IMR-90 (cell line): ENCODE measurements at regions not wholly inside any gene's neighbourhood (a gene's known extent, or its start where the extent isn't known, plus 50 kb on each side); places are given as distances from the start of the nearest gene placed in this dataset.

Experiments used
- ATAC-seq: fragments of 200-7000 bp; cut with Tn5 transposase; 2 replicates; pipeline ENCODE4 v1.9.1; 2020; ENCODE audit warnings: low read depth, mild to moderate bottlenecking, moderate library complexity
- BruUV-seq: library from RNA; stranded (reverse); fragments of 400-500 nt; replicated peaks from 2 replicates; lab custom pipeline; 2021; lab: Mats Ljungman, UMichigan
- CTCF ChIA-PET: fragments of 300-600 bp; formaldehyde crosslinking; extraction: SDS; loops from one replicate; lab custom pipeline; 2021; ENCODE audit warnings: antibody characterized with exemption; lab: Yijun Ruan, JAX
- POLR2A ChIA-PET: fragments of 300-600 bp; sonication (Branson Sonifier 250); formaldehyde crosslinking; loops from one replicate; lab custom pipeline; 2022; ENCODE audit warnings: antibody characterized with exemption; ENCODE audit not compliant: unreplicated experiment; lab: Charles Lee
- DNase-seq: peaks from one replicate; pipeline ENCODE4 v3.0.0; 2013
- H2AFZ ChIP-seq: replicated peaks from 2 replicates; pipeline ENCODE3; 2013; ENCODE audit warnings: low read length, mild to moderate bottlenecking; ENCODE audit not compliant: poor library complexity
- H2AK5ac ChIP-seq: 2 replicates; pipeline ENCODE4 v1.6.1; 2013; ENCODE audit warnings: low read depth, low read length, inconsistent platforms
- H2AK9ac ChIP-seq: replicated peaks from 2 replicates; pipeline ENCODE3; 2013; ENCODE audit warnings: mild to moderate bottlenecking, low read depth, low read length, moderate library complexity; ENCODE audit not compliant: poor library complexity
- H2BK120ac ChIP-seq: 2 replicates; pipeline ENCODE4 v1.6.1; 2013; ENCODE audit warnings: low read depth, low read length, inconsistent platforms
- H2BK15ac ChIP-seq: 3 replicates; pipeline ENCODE4 v1.6.1; 2013; ENCODE audit warnings: low read depth, low read length, inconsistent platforms
- H2BK20ac ChIP-seq: 2 replicates; pipeline ENCODE4 v1.6.1; 2013; ENCODE audit warnings: low read depth, mild to moderate bottlenecking, inconsistent platforms, low read length, moderate library complexity
- H2BK5ac ChIP-seq: 2 replicates; pipeline ENCODE4 v1.6.1; 2013; ENCODE audit warnings: mild to moderate bottlenecking, low read depth, low read length, inconsistent platforms; ENCODE audit not compliant: poor library complexity, severe bottlenecking
- H3K14ac ChIP-seq: replicated peaks from 2 replicates; pipeline ENCODE4 v1.6.1; 2013; ENCODE audit warnings: low read depth, low read length, inconsistent platforms
- H3K18ac ChIP-seq: 2 replicates; pipeline ENCODE4 v1.6.1; 2013; ENCODE audit warnings: low read depth, low read length, control low read depth
- H3K23ac ChIP-seq: 2 replicates; pipeline ENCODE4 v1.6.1; 2013; ENCODE audit warnings: low read depth, low read length, inconsistent platforms
- H3K27ac ChIP-seq: 2 replicates; pipeline ENCODE4 v1.5.1; 2013; ENCODE audit warnings: mild to moderate bottlenecking, control low read depth, low read length; ENCODE audit not compliant: insufficient read depth
- H3K27me3 ChIP-seq: 2 replicates; pipeline ENCODE4 v1.6.1; 2013; ENCODE audit warnings: low read length; ENCODE audit not compliant: control insufficient read depth, insufficient read depth
- H3K36me3 ChIP-seq: 2 replicates; pipeline ENCODE4 v1.6.1; 2013; ENCODE audit warnings: low read length, mixed read lengths; ENCODE audit not compliant: control insufficient read depth, insufficient read depth
- H3K4ac ChIP-seq: 2 replicates; pipeline ENCODE4 v1.6.1; 2013; ENCODE audit warnings: low read depth, low read length, inconsistent platforms
- H3K4me1 ChIP-seq: 2 replicates; pipeline ENCODE4 v1.6.1; 2013; ENCODE audit warnings: low read length, mixed read lengths; ENCODE audit not compliant: control insufficient read depth, insufficient read depth
- H3K4me2 ChIP-seq: 2 replicates; pipeline ENCODE4 v1.6.1; 2013; ENCODE audit warnings: low read depth, mild to moderate bottlenecking, control low read depth, low read length, moderate library complexity
- H3K4me3 ChIP-seq: 2 replicates; pipeline ENCODE4 v1.5.1; 2013; ENCODE audit warnings: low read depth, mild to moderate bottlenecking, control low read depth, low read length, moderate library complexity; ENCODE audit not compliant: insufficient read depth
- H3K56ac ChIP-seq: 2 replicates; pipeline ENCODE4 v1.6.1; 2013; ENCODE audit warnings: low read length, inconsistent platforms; ENCODE audit not compliant: insufficient read depth; ENCODE audit errors: extremely low read depth
- H3K79me1 ChIP-seq, 2 experiments: 2 replicates each; pipeline ENCODE4 v1.6.1; 2013; ENCODE audit warnings: low read length in 2 of 2, inconsistent platforms in 1 of 2, low read depth in 1 of 2
- H3K9ac ChIP-seq: 2 replicates; pipeline ENCODE4 v1.6.1; 2013; ENCODE audit warnings: low read depth, low read length, control low read depth
- H3K9me1 ChIP-seq: 2 replicates; pipeline ENCODE4 v1.6.1; 2013; ENCODE audit warnings: low read length, inconsistent platforms; ENCODE audit not compliant: insufficient read depth
- H3K9me3 ChIP-seq: 2 replicates; pipeline ENCODE4 v1.6.1; 2013; ENCODE audit warnings: low read length; ENCODE audit not compliant: control insufficient read depth, insufficient read depth
- H4K20me1 ChIP-seq: 2 replicates; pipeline ENCODE4 v1.6.1; 2013; ENCODE audit warnings: low read length, inconsistent platforms; ENCODE audit not compliant: insufficient read depth
- H4K5ac ChIP-seq: 2 replicates; pipeline ENCODE4 v1.6.1; 2013; ENCODE audit warnings: mild to moderate bottlenecking, low read depth, low read length, control low read depth
- H4K8ac ChIP-seq, 2 experiments: 2 replicates each; pipeline ENCODE4 v1.6.1; 2013; ENCODE audit warnings: low read depth in 2 of 2, low read length in 2 of 2, control low read depth in 1 of 2, inconsistent platforms in 1 of 2
- H4K91ac ChIP-seq: 2 replicates; pipeline ENCODE4 v1.6.1; 2013; ENCODE audit warnings: low read depth, low read length, inconsistent platforms; ENCODE audit not compliant: insufficient read depth
- BHLHE40 ChIP-seq: fragments of 150-350 bp; IDR thresholded peaks from 2 replicates; pipeline ENCODE4 v1.6.1; 2016; ENCODE audit warnings: mild to moderate bottlenecking, low read depth, low read length
- CEBPB ChIP-seq: IDR thresholded peaks from 2 replicates; pipeline ENCODE4 v1.6.1; 2012; ENCODE audit warnings: low read depth, low read length, improper control_type of control experiment
- CHD1 ChIP-seq: IDR thresholded peaks from 2 replicates; pipeline ENCODE4 v1.6.1; 2012; ENCODE audit warnings: low read depth, low read length, improper control_type of control experiment
- FOS ChIP-seq: fragments of 150-350 bp; IDR thresholded peaks from 2 replicates; pipeline ENCODE4 v1.6.1; 2016; ENCODE audit warnings: low read depth, low read length
- MAFK ChIP-seq: IDR thresholded peaks from 2 replicates; pipeline ENCODE4 v1.6.1; 2012; ENCODE audit warnings: low read depth, low read length, improper control_type of control experiment
- MAZ ChIP-seq: IDR thresholded peaks from 2 replicates; pipeline ENCODE4 v1.6.1; 2012; ENCODE audit warnings: low read depth, mild to moderate bottlenecking, low read length, improper control_type of control experiment, moderate library complexity, borderline replicate concordance
- MXI1 ChIP-seq: IDR thresholded peaks from 2 replicates; pipeline ENCODE4 v1.6.1; 2012; ENCODE audit warnings: low read depth, mild to moderate bottlenecking, low read length, moderate library complexity, borderline replicate concordance
- NFE2L2 ChIP-seq: fragments of 150-350 bp; IDR thresholded peaks from 2 replicates; pipeline ENCODE4 v1.6.1; 2016; ENCODE audit warnings: low read depth, mild to moderate bottlenecking, low read length
- POLR2A ChIP-seq: IDR thresholded peaks from 2 replicates; pipeline ENCODE4 v1.6.1; 2012; ENCODE audit warnings: mild to moderate bottlenecking, low read depth, low read length
- RAD21 ChIP-seq: IDR thresholded peaks from 2 replicates; pipeline ENCODE4 v1.6.1; 2012; ENCODE audit warnings: low read length, improper control_type of control experiment
- RCOR1 ChIP-seq: IDR thresholded peaks from 2 replicates; pipeline ENCODE4 v1.6.1; 2012; ENCODE audit warnings: mild to moderate bottlenecking, low read length, improper control_type of control experiment; ENCODE audit not compliant: insufficient replicate concordance
- RFX5 ChIP-seq: IDR thresholded peaks from 2 replicates; pipeline ENCODE4 v1.8.0; 2012; ENCODE audit warnings: low read depth, mild to moderate bottlenecking, low read length, moderate library complexity
- SMC3 ChIP-seq: fragments of 150-350 bp; IDR thresholded peaks from 2 replicates; pipeline ENCODE4 v1.6.1; 2016; ENCODE audit warnings: low read depth, mild to moderate bottlenecking, antibody characterized with exemption, low read length, moderate library complexity
- whole genome bisulfite sequencing, 2 experiments: methylation state at CpG; one replicate each; pipeline versions ENCODE4 v1.1.5 to v1.1.7; 2013; ENCODE audit warnings: missing lambda C conversion rate in 2 of 2; ENCODE audit not compliant: insufficient read length in 1 of 2; ENCODE audit errors: extremely low coverage in 2 of 2; 5-methylcytosine and 5-hydroxymethylcytosine counted together
- dilution Hi-C: fragments of 300-500 bp; cut with HindIII; formaldehyde crosslinking; loops from one replicate; pipeline ENCODE4 v1.14.3; 2018; ENCODE audit warnings: low sequenced_read_pairs; ENCODE audit not compliant: unreplicated experiment
- in situ Hi-C: fragments of 300-500 bp; cut with MboI; formaldehyde crosslinking; loops from 3 replicates; pipeline ENCODE4 v1.14.3; 2019; ENCODE audit warnings: low sequenced_read_pairs, inconsistent platforms, mixed read lengths
- intact Hi-C: fragments of 100-400 bp; cut with micrococcal nuclease; formaldehyde crosslinking; loops from 2 replicates; pipeline ENCODE4 v1.10.0; 2022
- TF ChIP-seq, protein P1 (sequence below): fragments of 150-350 bp; IDR thresholded peaks from 2 replicates; pipeline ENCODE4 v1.6.1; 2017; ENCODE audit warnings: mild to moderate bottlenecking, antibody characterized with exemption, low read length, low read depth
- TF ChIP-seq, protein P2 (sequence below): conservative IDR thresholded peaks from 2 replicates; pipeline ENCODE4 v1.5.1; 2012; ENCODE audit warnings: mild to moderate bottlenecking, low read depth, low read length, improper control_type of control experiment
- TF ChIP-seq, protein P3 (sequence below): fragments of 150-350 bp; IDR thresholded peaks from 2 replicates; pipeline ENCODE4 v1.6.1; 2016; ENCODE audit warnings: low read depth, mild to moderate bottlenecking, low read length, moderate library complexity, borderline replicate concordance

DNA sequence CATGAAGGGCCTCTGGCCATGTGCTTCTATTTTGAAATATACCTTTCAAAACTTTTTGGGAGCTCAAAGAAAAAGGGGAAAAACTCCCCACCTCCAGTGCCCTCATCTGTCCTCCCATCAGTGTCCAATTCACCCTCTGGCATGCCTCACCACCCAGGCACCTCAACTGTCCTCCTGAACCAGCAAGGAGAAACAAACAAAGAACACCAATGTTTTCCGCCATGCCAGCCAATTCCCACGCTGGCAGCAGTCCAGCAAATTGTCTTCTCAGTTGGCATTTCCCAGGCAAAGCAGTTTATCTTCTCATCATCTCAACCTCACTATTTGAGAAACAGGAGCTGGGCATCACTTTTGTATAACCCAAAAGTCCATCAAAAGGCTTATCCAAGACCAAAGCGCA, 496.9 kb downstream of the SOX6 start:
- CTCF ChIA-PET = no interaction called here
- no peaks in the 10 kb centered on the region for H3K36me3 ChIP-seq

More for the DNA sequence above, 496.9 kb downstream of the SOX6 start:
- H2BK5ac ChIP-seq = no peak overlapping the region
- no peaks in the 10 kb centered on the region for H4K20me1 ChIP-seq
- 100% methylated on average over 1 of the region's 3 CpGs; no CpG with 5 or more reads in 1 of the 2 experiments for WGBS, 2 experiments
- no peak overlapping the region for H4K91ac ChIP-seq
- no peak overlapping the region for H4K5ac ChIP-seq
- no peak overlapping the region for H3K56ac ChIP-seq
- no peak overlapping the region for H3K18ac ChIP-seq
- H3K4me1 ChIP-seq = no peaks in the 10 kb centered on the region
- dilution Hi-C loops = no loop called here
- DNase-seq (no peak), ATAC-seq (no peak)
- H2AFZ ChIP-seq = no peak overlapping the region
- H2BK20ac ChIP-seq = no peak overlapping the region
- H3K23ac ChIP-seq = no peak overlapping the region
- TF ChIP-seq FOS = no peak
- TF ChIP-seq, protein P1, sequence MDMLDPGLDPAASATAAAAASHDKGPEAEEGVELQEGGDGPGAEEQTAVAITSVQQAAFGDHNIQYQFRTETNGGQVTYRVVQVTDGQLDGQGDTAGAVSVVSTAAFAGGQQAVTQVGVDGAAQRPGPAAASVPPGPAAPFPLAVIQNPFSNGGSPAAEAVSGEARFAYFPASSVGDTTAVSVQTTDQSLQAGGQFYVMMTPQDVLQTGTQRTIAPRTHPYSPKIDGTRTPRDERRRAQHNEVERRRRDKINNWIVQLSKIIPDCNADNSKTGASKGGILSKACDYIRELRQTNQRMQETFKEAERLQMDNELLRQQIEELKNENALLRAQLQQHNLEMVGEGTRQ = no peak
- no peak for TF ChIP-seq NFE2L2
- no peak for TF ChIP-seq CHD1
- TF ChIP-seq, protein P2, sequence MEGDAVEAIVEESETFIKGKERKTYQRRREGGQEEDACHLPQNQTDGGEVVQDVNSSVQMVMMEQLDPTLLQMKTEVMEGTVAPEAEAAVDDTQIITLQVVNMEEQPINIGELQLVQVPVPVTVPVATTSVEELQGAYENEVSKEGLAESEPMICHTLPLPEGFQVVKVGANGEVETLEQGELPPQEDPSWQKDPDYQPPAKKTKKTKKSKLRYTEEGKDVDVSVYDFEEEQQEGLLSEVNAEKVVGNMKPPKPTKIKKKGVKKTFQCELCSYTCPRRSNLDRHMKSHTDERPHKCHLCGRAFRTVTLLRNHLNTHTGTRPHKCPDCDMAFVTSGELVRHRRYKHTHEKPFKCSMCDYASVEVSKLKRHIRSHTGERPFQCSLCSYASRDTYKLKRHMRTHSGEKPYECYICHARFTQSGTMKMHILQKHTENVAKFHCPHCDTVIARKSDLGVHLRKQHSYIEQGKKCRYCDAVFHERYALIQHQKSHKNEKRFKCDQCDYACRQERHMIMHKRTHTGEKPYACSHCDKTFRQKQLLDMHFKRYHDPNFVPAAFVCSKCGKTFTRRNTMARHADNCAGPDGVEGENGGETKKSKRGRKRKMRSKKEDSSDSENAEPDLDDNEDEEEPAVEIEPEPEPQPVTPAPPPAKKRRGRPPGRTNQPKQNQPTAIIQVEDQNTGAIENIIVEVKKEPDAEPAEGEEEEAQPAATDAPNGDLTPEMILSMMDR = no peak
- no peak for TF ChIP-seq RCOR1
- TF ChIP-seq MAFK = no peak
- no peak for TF ChIP-seq BHLHE40
- TF ChIP-seq MAZ = no peak
- no peak for TF ChIP-seq RAD21
- no peak for TF ChIP-seq CEBPB
- TF ChIP-seq POLR2A = no peak
- no peak for TF ChIP-seq RFX5
- TF ChIP-seq, protein P3, sequence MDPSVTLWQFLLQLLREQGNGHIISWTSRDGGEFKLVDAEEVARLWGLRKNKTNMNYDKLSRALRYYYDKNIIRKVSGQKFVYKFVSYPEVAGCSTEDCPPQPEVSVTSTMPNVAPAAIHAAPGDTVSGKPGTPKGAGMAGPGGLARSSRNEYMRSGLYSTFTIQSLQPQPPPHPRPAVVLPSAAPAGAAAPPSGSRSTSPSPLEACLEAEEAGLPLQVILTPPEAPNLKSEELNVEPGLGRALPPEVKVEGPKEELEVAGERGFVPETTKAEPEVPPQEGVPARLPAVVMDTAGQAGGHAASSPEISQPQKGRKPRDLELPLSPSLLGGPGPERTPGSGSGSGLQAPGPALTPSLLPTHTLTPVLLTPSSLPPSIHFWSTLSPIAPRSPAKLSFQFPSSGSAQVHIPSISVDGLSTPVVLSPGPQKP = no peak
- no peak for TF ChIP-seq MXI1
- TF ChIP-seq SMC3 = no peak
- H2BK120ac ChIP-seq = no peak overlapping the region
- intact Hi-C loops = no loop called here
- in situ Hi-C loops = no loop called here
- no peak overlapping the region for H3K4me3 ChIP-seq
- no peak overlapping the region for H3K9ac ChIP-seq
- no peaks in the 10 kb centered on the region for H3K79me1 ChIP-seq
- no peak overlapping the region for H3K27ac ChIP-seq
- H2AK5ac ChIP-seq = no peak overlapping the region
- H3K9me3 ChIP-seq = no peaks in the 10 kb centered on the region
- H2AK9ac ChIP-seq = no peak overlapping the region
- no peak overlapping the region for H2BK15ac ChIP-seq
- no peak overlapping the region for H3K14ac ChIP-seq
- POLR2A ChIA-PET = interaction anchor here (0.7 kb wide), 1 partner anchor 94 kb away, joined by 5 read pairs; no protein-coding TSS in a partner anchor
- H3K9me1 ChIP-seq = no peaks in the 10 kb centered on the region
- no peak overlapping the region for H4K8ac ChIP-seq
- peaks cover 9% of the 10 kb centered on the region for H3K27me3 ChIP-seq
- no TSS peak for BruUV-seq
- H3K4me2 ChIP-seq = no peak overlapping the region
- H3K4ac ChIP-seq = no peak overlapping the region
